Kidney epithelial cell (primary cell): ENCODE measurements at regions not wholly inside any gene's neighbourhood (a gene's known extent, or its start where the extent isn't known, plus 50 kb on each side); places are given as distances from the start of the nearest gene placed in this dataset.

Experiments used
- DNase-seq: peaks from one replicate; pipeline ENCODE4 v3.0.0-alpha.2; 2010; ENCODE audit warnings: low read depth
- H3K27me3 ChIP-seq: 2 replicates; pipeline ENCODE4 v1.6.0; 2011; ENCODE audit warnings: low read length; ENCODE audit not compliant: control insufficient read depth, insufficient read depth
- H3K36me3 ChIP-seq: 2 replicates; pipeline ENCODE4 v1.5.1; 2011; ENCODE audit warnings: low read length; ENCODE audit not compliant: control insufficient read depth, insufficient read depth
- H3K4me3 ChIP-seq: 2 replicates; pipeline ENCODE4 v1.5.1; 2011; ENCODE audit warnings: low read depth, mild to moderate bottlenecking, control low read depth, low read length
- TF ChIP-seq, protein P1 (sequence below): IDR thresholded peaks from 2 replicates; pipeline ENCODE4 v1.5.1; 2011; ENCODE audit warnings: mild to moderate bottlenecking, moderate library complexity, low read length, control low read depth, inconsistent platforms; ENCODE audit not compliant: insufficient read depth, poor library complexity, severe bottlenecking

DNA sequence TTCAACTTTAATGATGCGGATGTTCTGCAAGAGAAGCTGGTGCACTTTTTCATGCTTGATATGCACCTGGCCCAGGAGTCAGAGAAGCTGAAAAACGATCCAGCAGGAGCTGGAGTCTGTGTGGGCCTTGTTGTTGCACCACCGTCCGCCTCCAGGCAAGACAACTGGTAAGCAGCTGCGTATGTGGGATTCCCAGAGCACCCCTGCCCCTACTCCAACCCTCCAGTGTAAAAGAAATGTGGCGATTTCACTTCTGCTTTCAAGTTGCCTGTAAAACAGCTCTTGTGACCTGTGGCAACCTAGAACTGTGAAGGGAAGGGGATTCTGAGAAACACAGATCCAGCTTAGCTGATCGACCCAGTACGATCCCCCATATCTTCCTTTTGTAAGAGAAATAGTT, 154.1 kb upstream of the PELI2 start:
- Histone ChIP-seq H3K27me3 (no peaks in the 10 kb centered on the region), H3K4me3 (no peak overlapping the region)
- TF ChIP-seq, protein P1, sequence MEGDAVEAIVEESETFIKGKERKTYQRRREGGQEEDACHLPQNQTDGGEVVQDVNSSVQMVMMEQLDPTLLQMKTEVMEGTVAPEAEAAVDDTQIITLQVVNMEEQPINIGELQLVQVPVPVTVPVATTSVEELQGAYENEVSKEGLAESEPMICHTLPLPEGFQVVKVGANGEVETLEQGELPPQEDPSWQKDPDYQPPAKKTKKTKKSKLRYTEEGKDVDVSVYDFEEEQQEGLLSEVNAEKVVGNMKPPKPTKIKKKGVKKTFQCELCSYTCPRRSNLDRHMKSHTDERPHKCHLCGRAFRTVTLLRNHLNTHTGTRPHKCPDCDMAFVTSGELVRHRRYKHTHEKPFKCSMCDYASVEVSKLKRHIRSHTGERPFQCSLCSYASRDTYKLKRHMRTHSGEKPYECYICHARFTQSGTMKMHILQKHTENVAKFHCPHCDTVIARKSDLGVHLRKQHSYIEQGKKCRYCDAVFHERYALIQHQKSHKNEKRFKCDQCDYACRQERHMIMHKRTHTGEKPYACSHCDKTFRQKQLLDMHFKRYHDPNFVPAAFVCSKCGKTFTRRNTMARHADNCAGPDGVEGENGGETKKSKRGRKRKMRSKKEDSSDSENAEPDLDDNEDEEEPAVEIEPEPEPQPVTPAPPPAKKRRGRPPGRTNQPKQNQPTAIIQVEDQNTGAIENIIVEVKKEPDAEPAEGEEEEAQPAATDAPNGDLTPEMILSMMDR, result no peak

DNA sequence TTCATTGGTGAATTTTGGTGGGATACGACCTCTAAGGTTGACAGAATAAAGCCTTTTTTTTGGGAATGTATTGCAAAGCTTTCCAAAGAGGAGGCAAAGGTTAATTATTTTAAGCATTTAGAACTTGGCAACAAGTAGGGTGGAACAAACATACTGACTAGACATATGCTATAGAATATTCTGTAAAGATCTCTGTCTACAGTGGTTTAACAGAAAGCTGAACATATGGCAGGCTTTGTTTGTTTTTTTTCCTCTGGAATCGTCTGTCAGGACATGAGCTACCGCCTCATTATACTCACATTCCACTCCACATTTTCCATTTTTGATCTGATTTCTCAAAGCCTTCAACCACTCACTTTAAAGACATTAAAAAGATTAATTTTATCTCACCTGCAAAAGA, 153.4 kb upstream of the PELI2 start:
- no peaks in the 10 kb centered on the region for H3K36me3 ChIP-seq
- no peak overlapping the region for H3K4me3 ChIP-seq
- no peaks in the 10 kb centered on the region for H3K27me3 ChIP-seq
- DNase-seq, result no peak
- TF ChIP-seq, protein P1, result no peak

More for the DNA sequence above, 154.1 kb upstream of the PELI2 start:
- no peaks in the 10 kb centered on the region for H3K36me3 ChIP-seq
- no peak for DNase-seq

DNA sequence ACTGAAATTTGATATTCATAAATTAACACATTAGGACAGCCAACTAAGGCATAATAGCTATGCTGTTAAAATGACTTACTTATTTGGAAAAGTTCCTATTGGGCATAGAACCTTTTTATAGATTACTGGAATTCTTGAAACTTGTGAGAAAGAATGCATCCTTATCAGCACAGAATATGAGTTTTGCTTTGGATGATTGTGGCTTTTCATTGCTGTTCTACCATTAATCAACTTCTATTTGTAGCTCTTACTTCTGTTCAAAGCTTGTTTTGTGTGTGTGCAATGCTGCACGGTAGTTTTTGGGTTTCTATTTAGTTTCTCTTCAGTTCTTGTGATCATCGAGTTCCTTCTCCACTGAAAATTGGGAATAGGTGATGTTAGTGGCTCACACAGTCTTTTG, 152.4 kb upstream of the PELI2 start:
- Histone ChIP-seq H3K36me3 (no peaks in the 10 kb centered on the region), H3K27me3 (no peaks in the 10 kb centered on the region), H3K4me3 (no peak overlapping the region)
- TF ChIP-seq, protein P1, result no peak
- DNase-seq, result no peak

DNA sequence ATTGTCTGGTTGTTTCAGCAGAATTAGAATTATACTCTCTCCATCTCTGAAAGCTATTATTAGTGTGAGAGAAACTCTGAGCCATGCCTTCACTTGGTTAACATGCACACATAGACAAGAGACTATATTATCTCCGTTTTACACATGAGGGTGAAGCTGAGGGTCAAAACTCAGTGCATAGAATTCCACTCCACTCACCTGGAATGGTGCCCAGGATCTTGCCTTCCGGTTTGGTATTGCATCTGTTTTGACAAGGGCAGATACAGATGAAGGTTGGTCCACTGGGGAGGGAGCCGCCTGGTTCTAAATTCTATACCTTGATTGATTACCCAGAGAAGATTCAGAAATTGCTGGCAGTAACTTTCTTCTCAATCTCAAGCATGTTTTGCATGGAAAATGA, 149.5 kb upstream of the PELI2 start:
- no peaks in the 10 kb centered on the region for H3K27me3 ChIP-seq
- no peak for DNase-seq
- TF ChIP-seq, protein P1, result no peak
- no peak overlapping the region for H3K4me3 ChIP-seq
- H3K36me3 ChIP-seq, result no peaks in the 10 kb centered on the region

DNA sequence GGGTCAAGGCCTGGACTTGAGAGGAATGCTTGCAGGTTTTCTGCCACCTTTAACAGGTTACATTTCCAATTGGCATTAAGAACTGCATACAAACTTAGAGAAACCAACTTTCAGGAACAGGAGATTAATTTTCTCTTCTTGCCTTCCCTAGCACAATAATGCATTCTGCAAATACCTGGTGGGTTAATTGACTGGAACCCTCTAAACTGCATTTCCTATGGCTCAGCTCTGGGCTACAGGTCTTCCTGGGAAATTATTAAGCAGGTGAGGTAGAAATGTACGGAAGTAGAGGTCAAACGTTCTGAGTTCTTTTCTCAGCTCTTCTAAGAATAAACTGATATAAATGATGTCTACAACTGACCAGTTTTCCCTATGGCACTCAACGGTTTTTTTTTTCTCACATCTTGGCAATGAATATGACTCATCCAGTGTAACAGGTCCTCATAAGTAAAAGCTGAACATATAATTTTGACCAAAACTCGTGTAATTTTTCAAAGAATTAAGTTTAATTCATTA, 144.9 kb upstream of the PELI2 start:
- TF ChIP-seq, protein P1, result no peak
- peak; percentile 50 for DNase-seq
- Histone ChIP-seq H3K36me3 (no peaks in the 10 kb centered on the region), H3K27me3 (no peaks in the 10 kb centered on the region), H3K4me3 (no peak overlapping the region)

DNA sequence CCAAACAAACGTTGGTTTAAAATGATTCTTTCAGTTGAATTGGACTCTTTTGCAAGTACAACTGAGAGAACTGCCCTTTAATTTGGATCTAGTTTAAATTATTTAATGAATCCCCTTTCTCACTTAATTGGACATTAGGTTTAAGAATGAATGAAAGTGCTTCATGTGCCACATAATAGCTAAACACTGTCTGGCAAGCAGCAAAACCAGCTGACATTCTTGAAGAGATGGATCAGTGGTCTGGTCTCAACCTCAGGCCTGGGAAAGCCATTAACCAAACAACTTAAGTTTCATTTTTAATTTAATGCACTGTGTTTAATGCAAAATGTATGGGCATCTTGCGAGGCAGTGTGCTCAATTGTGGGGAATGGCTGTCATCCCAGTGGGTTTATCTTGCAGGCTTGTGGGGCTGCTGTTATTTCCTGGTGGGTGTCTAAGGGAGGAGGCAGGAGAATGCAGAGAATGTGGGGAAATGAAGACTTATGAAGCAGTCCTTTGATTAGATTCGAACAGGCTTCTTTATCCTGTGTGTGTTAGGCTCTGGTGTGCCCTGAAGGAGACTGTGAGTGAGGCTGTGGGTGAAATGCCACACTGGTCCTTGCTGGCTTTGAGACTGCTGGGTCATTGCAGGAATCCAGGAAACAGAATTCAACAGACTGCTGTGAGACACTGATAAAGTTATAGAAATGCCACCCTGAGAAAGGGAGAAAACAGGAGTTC, 144.1 kb upstream of the PELI2 start:
- Histone ChIP-seq H3K4me3 (no peak overlapping the region), H3K27me3 (no peaks in the 10 kb centered on the region), H3K36me3 (no peaks in the 10 kb centered on the region)
- TF ChIP-seq, protein P1, result no peak
- DNase-seq, result no peak
